Fibroblast of skin of left biceps (primary cell): ENCODE measurements at regions not wholly inside any gene's neighbourhood (a gene's known extent, or its start where the extent isn't known, plus 50 kb on each side); places are given as distances from the start of the nearest gene placed in this dataset.
A peak's percentile ranks its signal among the peaks of the same experiment; 100 is the strongest.

Source experiments
- DNase-seq, 2 experiments: peaks; one replicate each; pipeline ENCODE4 v3.0.0-alpha.2; 2013; ENCODE audit warnings: low read depth in 2 of 2

DNA sequence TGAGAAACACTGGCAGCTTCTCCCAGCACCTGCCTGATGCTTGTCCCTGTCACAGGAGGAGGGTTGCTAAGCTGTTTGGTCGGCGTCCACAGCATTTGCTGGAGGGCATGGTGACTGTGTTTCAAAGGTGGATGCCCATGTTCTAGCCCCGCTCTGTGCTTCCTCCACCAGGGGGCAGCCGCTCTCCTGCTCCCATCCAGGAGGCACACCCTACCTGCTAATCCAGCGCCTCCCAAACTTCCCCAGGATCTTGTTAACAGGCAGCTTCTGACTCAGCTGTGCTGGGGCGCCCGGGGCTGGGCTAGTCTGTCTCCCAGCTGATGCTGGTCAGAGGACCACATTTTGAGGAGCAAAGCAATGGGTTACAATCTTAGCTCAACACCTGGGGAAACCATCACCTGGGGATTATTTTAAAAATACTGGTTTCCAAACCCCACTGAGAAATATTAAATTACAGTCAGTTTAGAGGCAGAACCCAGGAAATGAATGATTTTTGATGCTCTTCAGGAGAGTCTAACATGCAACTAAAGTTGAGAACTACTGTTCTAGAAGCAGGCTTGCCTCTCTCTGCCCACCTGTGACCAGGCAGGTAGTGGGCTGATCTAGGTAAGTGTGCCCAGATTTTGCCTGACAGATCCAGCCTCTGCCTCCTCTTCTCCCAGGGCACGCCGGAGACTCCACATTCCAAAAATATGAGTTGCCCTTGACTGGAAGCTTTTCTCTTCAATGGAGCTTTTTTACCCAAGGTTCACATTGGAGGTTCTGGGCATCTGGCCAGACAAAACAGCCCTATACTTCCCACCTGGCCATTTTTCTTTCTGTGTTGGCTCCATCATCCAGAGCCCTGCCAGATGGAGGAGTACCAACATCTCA lies 92.7 kb upstream of the GPR26 start:
- no peak for DNase-seq

DNA sequence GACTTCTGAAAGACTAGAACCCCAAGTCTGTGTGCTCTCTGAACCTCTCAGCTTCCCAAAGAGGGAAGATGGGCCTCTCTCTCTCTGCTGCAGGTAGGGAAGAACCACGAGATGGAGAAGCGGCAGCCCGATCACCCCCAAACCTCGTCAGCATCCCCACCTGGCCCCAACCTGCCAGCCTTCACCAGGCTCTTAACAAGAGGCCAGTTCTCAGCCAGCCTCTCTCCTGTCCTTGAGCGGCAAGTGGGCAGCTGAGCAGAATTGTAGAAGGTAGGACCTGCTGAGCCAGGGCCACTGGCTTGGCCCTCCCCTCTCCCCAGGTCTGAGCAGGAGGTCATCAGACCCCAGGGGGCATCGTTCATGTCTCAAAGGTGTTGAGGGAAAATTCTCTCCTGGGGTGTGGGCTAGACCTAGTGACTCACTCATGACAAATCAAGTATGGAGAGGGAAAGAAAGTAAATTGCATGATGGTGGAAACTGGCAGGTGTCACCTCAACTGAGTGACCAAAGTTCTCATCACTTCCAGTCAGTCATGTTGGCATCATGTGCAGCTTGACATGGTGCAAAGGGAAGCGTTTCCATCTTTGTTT lies 92.0 kb upstream of the GPR26 start:
- DNase-seq: no peak

DNA sequence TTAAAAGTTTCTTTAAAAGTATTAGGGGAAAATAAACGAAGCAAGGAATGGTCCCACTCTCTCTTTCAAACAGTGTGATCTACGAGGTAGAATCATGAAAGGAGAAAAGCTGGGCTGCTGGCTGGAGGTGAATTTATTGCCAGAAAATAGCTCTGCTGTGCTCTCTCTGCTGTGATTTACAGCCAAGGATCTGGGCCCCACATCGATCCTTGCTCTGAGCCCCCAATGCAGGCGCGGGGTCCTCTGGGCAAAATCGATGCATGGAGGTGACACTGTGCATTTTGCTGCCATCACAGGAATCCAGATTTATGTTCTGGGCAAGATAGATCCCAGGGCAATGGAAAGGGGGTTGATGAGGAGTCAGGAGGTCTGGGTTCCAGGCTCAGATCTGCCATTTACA lies 91.0 kb upstream of the GPR26 start:
- no peak for DNase-seq

DNA sequence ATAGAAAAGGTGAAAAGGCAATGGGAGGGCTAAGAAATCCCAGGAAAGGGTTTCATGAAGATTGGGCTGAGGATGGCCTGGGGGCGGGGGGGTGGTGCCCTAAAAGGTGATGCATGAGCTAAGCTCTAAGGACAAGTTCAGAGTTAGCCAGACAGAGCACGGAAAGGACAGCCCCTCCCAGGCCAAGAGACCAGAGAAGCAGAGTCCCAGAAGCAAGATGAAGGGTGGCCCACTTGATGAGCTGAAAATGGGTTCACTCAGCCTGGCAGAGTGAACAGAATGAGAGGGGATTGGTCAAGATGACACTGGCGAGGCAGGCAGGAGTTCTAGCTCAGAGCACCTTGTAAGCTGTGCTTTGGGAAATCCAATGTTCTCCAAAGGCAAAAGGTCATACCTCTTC lies 89.4 kb upstream of the GPR26 start:
- DNase-seq: no peak

DNA sequence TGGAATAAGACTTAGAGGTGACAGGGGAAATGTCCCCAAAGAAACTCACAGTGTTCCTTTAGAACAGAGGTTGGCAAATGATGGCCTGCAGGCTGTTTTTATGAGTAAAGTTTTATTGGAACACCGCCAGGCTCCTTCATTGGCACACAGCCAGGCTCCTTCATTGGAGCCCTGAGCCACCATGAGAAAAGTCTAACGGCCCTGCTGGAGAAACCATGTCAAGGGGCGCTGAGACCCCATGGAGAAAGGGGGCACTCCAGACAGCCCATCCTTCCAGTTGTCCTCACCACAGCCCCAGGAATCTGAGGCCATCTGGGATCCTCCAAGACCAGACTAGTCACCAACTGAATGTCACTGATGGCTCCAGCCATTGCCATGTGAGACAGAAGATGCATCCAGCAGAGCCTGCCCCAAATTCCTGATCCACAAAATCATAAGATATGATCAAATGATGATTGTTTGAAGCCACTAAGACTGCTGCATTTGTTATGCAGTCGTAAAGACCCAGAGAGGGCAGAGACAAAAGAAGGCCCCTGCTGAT lies 88.2 kb upstream of the GPR26 start:
- no peak for DNase-seq

DNA sequence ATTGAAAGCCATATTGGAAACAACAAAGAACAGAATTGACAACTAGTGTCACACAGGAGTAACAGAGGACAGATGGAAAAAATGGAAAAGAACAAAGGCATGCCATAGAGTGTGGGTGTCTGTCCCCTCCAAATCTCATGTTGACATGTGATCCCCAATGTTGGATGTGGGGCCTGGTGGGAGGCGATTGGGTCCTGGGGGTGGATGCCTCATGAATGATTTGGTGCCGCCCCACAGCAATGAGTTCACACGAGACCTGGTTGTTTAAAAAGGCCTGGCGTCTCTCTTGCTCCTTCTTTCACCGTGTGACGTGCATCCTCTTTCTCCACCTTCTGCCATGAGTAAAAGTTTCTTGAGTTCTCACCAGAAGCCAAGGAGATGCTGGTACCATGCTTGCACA lies 87.4 kb upstream of the GPR26 start:
- DNase-seq: no peak

DNA sequence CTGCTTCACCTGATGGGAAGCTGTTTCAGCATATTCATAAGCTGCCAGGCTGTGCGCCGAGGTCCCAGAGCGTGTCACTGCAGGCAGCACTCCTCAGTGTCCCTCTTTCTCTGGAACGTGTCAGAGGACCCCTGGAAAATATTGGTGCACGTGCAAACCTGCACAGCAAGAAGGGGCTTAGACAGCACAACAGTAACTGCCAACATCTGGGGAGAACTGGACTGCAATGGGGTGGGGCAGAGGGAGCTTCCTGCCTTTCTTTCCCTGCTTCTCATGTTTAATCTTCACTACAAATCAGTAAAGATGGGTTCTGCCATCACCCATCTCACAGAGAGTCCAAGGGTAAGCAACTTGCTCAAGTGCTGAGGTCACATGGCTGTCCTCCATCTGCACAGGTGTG lies 86.5 kb upstream of the GPR26 start:
- DNase-seq: no peak

DNA sequence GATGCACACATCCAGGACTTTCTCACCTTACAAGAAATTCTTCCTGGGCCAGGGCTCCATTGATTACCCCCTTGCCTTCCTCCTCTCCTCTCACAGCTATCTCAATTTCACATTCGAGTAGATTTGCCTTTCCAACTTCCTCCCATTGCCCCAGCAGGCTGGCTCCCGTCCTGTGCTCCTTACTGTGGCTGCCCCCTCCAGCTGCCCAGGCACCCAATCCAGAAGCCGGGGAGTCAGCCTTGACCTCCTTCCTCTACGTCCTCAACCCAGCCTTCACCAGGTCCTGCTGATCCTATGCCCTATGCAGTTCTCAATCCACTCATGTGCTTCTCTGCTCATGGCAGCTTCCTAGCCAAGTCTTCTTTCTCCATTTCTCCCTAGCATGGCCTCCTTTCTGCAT lies 85.7 kb upstream of the GPR26 start:
- no peak for DNase-seq

DNA sequence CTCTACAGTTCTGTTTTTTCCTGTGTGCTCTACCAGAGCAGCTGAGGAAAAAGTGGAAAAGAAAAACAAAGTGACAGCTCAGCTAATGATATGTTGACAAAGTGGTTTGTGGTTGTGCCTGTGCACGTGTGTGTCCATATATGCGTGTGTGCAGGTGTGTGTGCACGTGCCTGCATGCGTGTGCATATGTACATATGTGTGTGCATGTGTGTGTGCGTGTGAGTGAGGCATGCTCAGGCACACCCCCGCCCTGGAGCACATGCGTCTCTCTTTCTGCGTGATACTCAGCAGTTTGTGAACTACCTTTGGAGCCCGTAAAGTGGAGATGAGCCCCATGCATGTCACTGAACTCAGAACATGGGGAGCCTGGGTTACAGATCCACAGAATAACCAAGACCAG lies 84.5 kb upstream of the GPR26 start:
- no peak for DNase-seq

DNA sequence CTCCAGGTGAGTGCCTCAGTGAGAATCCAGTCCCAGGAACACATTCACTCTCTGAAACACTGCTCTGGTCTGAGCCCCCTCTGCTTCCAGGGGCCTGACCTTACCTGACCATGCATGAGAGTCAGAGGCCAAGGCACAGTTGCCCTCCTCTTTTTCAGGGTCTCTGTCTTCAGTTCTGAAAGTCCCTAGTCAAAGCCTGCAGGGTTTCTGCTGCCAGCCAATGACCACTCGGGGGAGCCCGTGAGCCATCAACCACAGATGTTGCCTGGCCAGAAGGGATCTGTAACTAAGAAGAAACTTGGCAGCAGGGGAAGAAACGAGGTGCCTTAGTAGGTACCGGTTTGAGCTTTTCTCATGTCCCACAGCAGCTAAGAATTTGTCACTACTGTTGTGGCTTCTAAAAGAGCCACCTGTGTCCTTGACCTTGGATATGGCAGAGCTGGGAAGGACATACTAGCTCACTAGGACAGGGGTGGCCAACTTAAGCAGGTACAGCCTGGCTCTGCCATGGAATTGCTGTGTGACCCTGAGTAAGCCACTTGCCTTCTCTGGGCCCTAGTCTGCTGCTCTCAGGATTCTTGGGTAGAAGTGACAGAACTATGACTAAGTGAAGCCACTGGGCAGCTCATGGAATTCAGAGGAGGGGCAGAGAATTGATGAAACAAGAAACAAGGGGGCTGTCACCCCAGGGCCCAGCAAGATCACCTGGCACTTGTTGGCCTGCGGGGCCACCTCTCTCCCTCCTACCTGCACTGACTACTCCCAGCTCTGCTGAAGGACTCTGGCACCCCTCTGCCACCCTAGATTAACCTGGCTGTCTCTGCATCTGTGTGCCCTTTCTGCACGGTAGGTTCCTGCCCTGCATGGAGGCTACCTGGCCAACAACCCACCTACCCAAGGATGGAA lies 83.8 kb upstream of the GPR26 start:
- peak; percentile 13 to 24 for DNase-seq

DNA sequence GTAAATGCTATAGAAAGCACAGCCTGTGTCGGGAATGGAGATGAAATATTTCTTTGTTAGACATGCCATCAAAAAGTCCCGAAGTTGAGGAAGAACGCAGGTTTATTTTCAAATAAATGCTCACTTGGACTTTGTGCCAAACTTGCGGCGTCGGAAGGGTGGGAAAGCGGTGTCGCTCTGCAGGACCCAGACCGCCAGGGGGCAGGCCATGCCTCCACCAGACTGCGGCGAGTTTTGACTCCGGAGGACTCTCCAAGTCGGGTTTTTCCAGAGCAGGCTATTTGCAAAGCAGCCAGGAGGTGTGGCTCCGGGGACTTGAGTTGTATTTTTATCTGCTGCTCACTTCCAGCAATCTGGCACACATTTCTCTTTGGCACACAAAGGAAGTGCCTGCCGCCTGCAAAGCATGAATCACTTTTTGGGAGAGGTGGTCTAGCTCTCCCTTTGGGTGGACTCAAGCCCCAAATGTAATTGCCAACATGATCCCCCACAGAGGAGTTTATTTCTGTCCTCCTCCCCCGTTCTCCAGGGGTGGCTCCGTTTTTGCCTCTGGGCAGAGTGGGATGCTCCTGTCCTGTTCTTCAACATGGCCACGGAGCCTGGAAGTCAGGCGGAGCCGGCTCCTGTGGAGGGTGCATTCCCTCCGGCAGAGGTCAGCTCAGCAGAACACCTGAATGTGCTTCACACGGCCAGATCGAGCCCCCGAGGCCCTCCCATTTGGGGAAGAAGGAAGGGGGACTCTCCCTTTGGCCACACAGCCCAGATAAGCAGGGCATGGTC lies 82.3 kb upstream of the GPR26 start:
- DNase-seq: peak; percentile 51

DNA sequence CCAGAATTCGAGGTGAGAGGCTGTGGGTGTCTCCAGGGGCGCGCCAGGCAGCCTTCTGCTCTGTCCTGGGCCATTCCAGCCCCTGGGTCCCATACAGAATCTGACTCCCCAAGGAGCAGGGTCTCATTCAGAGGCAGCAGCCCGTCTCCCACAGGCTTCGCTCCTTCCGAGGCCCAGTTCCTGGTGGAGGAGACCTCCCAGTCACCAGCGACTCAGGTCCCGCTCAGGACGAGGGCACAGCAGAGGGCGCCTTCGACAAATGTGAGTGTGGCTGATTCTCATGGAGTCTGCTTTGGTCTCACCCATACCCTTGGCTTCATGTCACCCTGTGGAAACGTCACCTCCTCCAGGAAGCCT lies 81.8 kb upstream of the GPR26 start:
- DNase-seq: no peak

DNA sequence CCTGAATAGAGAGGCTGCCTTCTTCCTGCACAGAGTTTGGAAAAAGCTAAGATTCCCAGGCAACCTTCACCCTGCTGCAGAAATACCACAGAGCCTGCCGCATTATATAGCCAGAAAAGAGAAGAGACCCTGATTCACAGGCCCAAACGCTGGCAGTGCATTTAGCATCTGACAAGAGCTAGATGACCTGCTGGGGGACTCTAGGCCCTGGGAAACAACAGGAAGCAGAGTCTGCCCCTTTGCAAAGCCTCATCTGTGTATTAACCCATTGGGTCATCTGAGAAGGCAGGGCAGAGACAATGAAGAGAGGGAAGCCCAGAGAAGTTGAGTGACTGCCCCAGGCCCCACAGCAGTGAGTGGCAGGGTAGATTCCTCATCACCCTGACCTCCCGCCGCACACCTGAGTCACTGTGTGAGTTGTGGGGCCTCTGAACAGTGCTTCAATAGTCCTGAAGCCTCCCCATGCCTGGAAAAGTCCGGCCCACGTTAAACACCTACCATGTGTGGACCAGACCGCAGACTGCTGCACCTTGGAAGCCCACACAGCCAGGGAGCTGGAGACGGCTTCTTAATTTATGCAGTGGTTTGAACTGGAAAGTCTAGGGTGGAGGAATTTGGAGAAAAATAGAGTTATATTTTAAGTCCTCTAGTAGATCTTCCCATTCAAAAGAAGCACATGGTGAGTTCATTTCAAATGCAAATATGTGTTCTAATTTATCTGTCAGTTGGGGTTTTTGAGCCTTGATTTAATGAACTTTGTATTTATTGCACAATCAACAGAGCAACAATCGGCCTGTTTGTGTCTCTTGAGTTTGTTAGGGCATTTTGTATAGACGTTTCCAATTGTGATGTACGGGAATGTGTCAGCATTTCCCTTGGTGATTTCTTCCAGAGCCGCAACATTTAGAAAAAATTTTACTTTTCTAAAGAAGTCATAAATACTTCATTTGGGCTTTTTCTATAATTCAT lies 80.4 kb upstream of the GPR26 start:
- no peak for DNase-seq

DNA sequence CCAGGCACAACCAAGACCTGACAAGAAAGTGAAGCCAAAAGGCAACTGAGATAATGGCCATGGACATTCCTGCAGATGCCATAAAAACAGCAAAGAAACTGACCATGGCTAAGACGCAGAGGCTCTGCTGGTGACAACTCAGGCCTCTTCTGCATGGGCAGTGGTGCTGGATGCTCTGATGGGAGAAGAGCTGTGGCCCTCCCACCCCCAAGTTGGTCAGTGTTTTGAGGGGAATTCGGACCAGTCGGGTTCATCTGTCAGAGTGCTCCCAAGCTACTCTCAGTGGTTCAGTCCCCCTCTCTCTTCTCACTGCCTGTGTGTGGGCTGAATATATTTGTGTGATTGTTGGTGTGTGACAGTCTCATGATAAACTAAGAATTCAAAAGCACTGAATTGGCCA lies 79.0 kb upstream of the GPR26 start:
- DNase-seq: no peak

DNA sequence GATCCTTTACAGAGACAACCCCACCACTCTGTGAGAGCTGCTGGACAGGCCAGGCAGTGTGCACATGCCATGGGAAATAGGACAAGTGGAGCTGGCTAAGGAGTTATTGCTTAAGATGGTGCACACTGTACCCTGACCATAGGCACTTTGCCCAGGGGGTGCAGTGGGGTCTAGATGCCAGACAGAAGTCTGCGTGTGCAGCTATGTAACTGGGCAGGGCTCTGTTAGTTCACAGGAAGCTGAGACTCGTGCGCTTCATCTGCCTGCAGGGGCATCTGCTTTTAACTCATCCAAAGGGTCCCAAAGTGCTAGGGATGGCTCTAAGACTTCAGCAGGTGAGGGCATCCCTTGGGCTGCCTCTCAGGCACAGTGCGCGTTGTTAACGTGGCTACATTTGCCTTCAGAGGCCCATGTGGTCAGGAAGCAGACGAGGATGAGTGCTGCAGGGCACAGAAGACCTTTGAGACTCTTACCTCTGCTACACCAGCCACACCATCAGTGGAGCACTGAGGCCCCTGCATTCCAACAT lies 77.7 kb upstream of the GPR26 start:
- DNase-seq: no peak

DNA sequence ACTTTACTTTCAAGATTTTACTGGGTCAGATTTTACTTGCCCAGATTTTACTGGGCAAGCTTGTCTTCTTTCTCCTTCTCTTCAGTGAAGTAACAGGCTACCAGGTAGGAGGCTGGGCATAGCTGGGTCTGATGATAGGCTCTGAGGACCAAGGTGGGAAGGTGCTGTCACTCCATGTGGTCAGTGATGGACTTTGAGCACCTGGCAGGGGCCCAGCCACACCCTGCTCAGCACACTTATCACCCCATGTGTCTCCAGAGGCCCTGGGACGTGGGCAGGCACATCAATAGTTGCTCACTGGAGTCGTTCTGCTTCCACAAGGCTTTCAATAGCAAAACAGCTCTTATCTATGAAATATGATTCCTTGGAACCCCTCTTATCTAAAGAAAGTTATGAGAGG lies 70.5 kb upstream of the GPR26 start:
- no peak for DNase-seq

DNA sequence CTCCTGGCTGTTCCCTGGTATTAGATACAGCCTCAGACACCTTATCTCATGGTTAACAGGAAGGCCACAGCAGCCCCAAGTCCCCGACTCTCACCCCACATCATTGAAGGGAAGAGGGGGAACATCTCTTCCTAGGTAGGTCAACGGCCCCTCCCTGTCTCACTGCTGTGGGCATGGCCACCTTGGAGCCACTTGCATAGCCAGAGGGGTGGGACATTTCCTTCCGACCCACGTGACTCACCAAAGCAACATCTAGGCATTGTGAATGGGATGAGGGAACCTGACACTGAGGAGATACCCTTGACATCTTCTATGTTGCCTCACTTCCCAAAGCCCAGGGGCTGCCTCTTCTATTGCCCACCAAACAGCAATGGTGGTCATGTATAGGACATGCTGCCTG lies 68.5 kb upstream of the GPR26 start:
- no peak for DNase-seq

DNA sequence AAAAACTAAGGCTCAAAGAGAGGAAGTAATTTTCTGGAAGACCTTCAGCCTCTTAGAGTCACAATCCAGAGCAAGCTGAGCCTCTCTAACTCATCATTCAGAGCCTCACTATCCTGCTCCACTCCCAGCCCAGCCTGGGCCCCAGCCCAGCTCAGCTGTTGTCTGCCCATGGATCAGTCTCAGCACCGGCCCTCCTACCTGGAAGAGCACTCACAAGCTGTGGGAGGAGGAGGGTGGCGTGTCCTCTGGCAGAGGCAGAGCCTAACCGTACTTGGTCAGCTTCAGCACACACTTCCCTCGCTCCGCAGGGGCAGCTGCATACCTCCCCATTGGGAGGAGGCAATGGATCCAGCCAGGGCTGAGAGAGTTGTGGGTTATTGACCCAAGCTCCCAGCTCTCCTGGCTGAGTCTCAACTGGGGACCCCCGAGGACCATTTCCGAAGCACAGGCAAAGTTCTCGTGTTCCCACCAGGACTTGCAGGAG lies 66.7 kb upstream of the GPR26 start:
- DNase-seq: no peak

DNA sequence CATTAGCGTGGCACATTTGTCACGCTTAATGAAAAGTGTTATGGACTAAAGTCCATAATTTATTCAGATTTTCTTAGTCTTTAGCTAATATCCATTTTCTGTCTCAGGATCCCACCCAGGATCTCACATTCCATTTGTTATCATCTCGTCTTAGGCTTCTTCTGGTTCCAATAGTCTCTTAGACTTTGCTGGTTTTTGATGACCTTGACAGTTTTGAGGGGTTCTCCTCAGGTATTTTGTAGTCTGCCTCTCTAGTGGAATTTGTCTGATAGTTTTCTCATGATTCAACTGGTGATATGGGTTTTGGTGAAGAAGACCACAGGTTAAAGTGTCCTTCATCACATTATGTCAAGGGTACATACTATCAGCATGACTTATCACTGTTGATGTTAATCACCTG lies 66.0 kb upstream of the GPR26 start:
- no peak for DNase-seq

DNA sequence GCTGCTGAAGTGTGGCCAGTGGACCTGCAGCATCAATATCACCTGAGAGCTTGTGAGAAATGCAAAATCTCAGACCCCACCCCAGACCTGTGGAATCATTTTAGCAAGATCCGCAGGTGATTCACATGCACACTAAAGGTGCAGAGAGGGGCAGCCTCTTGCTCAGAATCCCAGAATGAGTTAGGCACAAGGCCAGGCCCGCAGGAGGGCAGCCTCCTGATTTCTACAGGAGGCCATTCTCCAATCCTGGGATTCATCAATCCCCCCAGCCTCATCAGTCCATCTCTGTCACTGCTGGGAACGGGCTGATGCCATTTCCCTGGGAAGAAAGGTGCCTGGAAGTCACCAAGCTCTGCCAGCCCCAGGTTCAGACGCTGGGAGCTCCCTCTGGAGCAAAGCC lies 63.0 kb upstream of the GPR26 start:
- DNase-seq: no peak
